Bronchial epithelial cell (primary cell): ENCODE measurements at regions not wholly inside any gene's neighbourhood (a gene's known extent, or its start where the extent isn't known, plus 50 kb on each side); places are given as distances from the start of the nearest gene placed in this dataset.

Experiments used
- DNase-seq: peaks from one replicate; pipeline ENCODE4 v3.0.0-alpha.2; 2010; ENCODE audit warnings: low read depth
- FAIRE-seq: peaks from 2 replicates; lab custom pipeline; 2011; peaks lifted over from hg19 to GRCh38; lab: Jason Lieb, UNC
- H3K27me3 ChIP-seq: 2 replicates; pipeline ENCODE4 v1.5.1; 2011; ENCODE audit warnings: low read length; ENCODE audit not compliant: control insufficient read depth, insufficient read depth
- H3K36me3 ChIP-seq: 2 replicates; pipeline ENCODE4 v1.5.1; 2011; ENCODE audit warnings: low read length; ENCODE audit not compliant: control insufficient read depth, insufficient read depth
- H3K4me3 ChIP-seq: 2 replicates; pipeline ENCODE4 v1.5.1; 2011; ENCODE audit warnings: mild to moderate bottlenecking, low read depth, low read length, control low read depth
- CTCF ChIP-seq: IDR thresholded peaks from 2 replicates; pipeline ENCODE4 v1.5.1; 2011; ENCODE audit warnings: mild to moderate bottlenecking, moderate library complexity, low read length, control low read depth, inconsistent platforms; ENCODE audit not compliant: insufficient read depth, severe bottlenecking

DNA sequence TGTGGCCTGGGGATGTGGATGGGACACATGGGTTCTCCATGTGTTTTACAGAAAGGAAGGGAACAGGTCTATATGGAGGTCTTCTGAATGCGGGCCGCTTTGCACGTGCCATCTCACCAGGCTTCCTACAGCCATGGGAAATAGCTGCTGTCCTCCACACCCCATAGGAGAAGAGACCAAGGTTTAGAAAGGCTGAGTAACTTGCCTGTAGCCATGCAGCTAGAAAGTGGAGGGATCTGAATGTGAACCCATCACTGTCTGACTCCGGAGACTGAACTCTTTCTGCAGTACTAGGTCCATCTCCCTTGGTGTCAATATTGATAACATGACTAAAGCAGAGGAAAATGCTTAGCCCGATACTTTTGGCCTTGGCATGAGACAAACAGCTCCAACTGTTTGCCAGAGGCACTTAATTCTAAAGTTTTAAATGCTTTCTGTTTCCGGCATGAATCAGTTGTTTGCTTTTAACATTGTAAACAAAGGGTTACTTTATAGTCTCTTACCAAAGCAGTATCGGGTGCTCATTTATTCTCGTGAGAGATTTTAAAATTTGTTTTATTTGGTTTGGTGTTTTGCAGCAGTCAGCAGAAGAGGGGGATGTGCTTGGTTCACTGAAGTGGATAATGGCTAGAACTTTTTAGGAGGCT, 64.8 kb upstream of the LOXL4 start:
- DNase-seq (peak; percentile 74), FAIRE-seq (no peak)
- Histone ChIP-seq H3K27me3 (peaks cover 3% of the 10 kb centered on the region), H3K36me3 (no peaks in the 10 kb centered on the region), H3K4me3 (no peak overlapping the region)
- no peak for TF ChIP-seq CTCF

DNA sequence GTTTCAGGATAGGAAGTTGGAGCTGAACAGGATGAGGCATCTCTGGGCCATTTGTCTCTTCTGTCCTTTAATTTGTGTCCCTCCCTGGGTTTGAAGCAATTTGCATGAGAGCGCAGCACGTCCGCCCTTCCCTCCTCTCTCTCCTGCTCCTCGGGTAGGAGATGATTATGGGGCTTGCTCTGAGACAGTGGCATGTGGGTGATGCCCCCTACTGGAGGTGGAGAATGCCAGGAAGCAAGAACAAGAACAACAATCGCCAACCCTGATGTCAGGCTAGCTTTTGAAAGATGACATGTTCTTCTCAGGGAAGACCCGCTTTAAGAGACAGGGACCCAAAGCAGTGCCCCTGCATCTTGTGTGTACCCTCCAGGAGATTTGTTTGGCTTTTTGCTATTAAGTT, 63.9 kb upstream of the LOXL4 start:
- TF ChIP-seq CTCF = peak; percentile 67
- FAIRE-seq (no peak), DNase-seq (no peak)
- Histone ChIP-seq H3K27me3 (peaks cover 6% of the 10 kb centered on the region), H3K36me3 (no peaks in the 10 kb centered on the region), H3K4me3 (no peak overlapping the region)

DNA sequence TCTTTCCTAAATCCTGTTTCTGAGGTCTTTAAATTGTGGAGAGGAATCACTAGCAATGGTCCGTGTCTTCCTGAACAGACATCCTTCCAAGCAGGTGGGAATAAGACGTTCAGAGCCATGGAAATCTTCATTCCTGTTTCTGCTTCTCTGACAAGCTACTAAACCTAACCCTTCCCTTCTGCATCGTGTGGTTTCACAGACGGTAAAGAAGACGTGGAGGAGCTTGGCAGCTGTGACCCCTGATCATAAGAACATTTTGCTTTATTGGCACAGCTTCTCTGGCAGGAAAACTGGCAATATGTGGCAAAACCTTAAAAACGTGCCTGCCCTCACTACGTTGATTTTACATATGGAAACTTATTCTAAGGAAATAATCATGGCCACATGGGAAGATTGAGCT, 63.0 kb upstream of the LOXL4 start:
- no peak overlapping the region for H3K4me3 ChIP-seq
- peaks cover 11% of the 10 kb centered on the region for H3K27me3 ChIP-seq
- no peak for DNase-seq
- no peak for FAIRE-seq
- no peaks in the 10 kb centered on the region for H3K36me3 ChIP-seq
- no peak for TF ChIP-seq CTCF

DNA sequence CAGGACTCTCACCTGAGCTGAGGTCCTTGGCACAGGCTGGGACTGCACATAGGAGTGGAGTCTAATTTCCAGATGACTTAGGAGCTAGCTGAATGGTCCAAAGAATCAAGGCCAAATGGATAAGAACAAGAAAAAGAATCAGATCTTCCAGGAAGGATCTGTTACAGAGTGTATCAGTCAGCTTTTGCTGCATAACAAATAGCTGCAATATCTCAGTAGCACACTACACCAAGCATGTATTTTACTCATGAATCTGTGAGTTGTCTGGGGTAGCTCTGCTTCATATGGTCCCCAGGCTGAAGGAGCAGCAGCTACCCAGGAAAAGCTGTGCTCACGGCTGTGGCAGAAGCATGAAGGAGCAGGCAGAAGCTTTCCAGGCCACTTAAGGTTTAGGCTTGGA, 60.6 kb upstream of the LOXL4 start:
- no peak overlapping the region for H3K4me3 ChIP-seq
- FAIRE-seq = no peak
- H3K36me3 ChIP-seq = no peaks in the 10 kb centered on the region
- DNase-seq = no peak
- peaks cover 9% of the 10 kb centered on the region for H3K27me3 ChIP-seq
- no peak for TF ChIP-seq CTCF

GRCh38 chr10:98328163-98328562, 60.2 kb upstream of the LOXL4 start:
- Histone ChIP-seq H3K36me3 (no peaks in the 10 kb centered on the region), H3K27me3 (peaks cover 9% of the 10 kb centered on the region), H3K4me3 (no peak overlapping the region)
- DNase-seq = no peak
- no peak for TF ChIP-seq CTCF
- no peak for FAIRE-seq

DNA sequence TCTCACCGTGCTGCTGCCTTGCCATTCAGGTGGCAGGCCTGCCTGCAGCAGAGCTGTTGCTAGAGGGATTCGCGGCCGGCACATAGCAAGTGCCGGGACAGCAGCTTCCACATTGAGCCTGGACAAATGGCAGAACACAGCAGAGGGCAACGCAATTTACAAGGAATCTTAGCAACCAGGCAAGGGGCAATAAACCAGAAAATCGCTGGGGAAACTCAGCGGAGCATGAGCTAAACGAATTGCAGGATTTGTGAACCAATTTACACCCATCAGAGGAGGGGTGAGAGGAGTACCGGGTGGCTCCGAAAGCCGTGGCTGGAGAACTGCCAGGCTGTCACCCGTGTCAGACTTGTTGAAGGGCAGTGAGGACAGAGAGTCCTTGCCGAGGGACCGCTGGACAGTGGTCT, 58.6 kb upstream of the LOXL4 start:
- Histone ChIP-seq H3K36me3 (no peaks in the 10 kb centered on the region), H3K27me3 (peaks cover 9% of the 10 kb centered on the region), H3K4me3 (no peak overlapping the region)
- FAIRE-seq (no peak), DNase-seq (no peak)
- TF ChIP-seq CTCF = no peak
